DND-41 (cell line): ENCODE measurements at regions not wholly inside any gene's neighbourhood (a gene's known extent, or its start where the extent isn't known, plus 50 kb on each side); places are given as distances from the start of the nearest gene placed in this dataset.

Experiments
- ATAC-seq: fragments of 200-7000 bp; cut with Tn5 transposase; 3 replicates; pipeline ENCODE4 v1.9.1; 2021; ENCODE audit warnings: low read depth; ENCODE audit not compliant: insufficient read depth
- DNase-seq: peaks from one replicate; pipeline ENCODE4 v3.0.0-alpha.2; 2020
- H2AFZ ChIP-seq: 2 replicates; pipeline ENCODE4 v1.6.0; 2012; ENCODE audit warnings: low read depth, low read length
- H3K27ac ChIP-seq: 2 replicates; pipeline ENCODE4 v1.5.1; 2012; ENCODE audit warnings: low read length, inconsistent platforms
- H3K27me3 ChIP-seq: fragments of 200-600 bp; sonication (generic); 2 replicates; pipeline ENCODE4 v1.6.0; 2012; ENCODE audit warnings: low read length, mild to moderate bottlenecking, inconsistent platforms; ENCODE audit not compliant: insufficient read depth, poor library complexity
- H3K36me3 ChIP-seq: 2 replicates; pipeline ENCODE4 v1.5.1; 2012; ENCODE audit warnings: low read length, inconsistent platforms; ENCODE audit not compliant: insufficient read depth
- H3K4me1 ChIP-seq: 2 replicates; pipeline ENCODE4 v1.5.1; 2012; ENCODE audit warnings: mild to moderate bottlenecking, low read length; ENCODE audit not compliant: insufficient read depth
- H3K4me2 ChIP-seq: 2 replicates; pipeline ENCODE4 v1.6.0; 2012; ENCODE audit warnings: mild to moderate bottlenecking, moderate library complexity, low read length, inconsistent platforms; ENCODE audit not compliant: insufficient read depth
- H3K4me3 ChIP-seq, 2 experiments: fragments of 200-600 bp in 1 of 2; shearing (Covaris generic) in 1 of 2; 2 replicates each; pipeline ENCODE4 v1.5.1; 2012 to 2016; ENCODE audit warnings: inconsistent platforms in 2 of 2, low read length in 2 of 2, mild to moderate bottlenecking in 2 of 2, low read depth in 1 of 2, moderate library complexity in 1 of 2
- H3K79me2 ChIP-seq: 2 replicates; pipeline ENCODE4 v1.6.0; 2012; ENCODE audit warnings: low read length, inconsistent platforms; ENCODE audit not compliant: insufficient read depth
- H3K9ac ChIP-seq: 2 replicates; pipeline ENCODE4 v1.6.0; 2012; ENCODE audit warnings: low read depth, mild to moderate bottlenecking, inconsistent platforms, low read length, moderate library complexity
- H3K9me3 ChIP-seq: 2 replicates; pipeline ENCODE4 v1.5.1; 2012; ENCODE audit warnings: low read length, moderate library complexity, mild to moderate bottlenecking, inconsistent platforms; ENCODE audit not compliant: insufficient read depth, severe bottlenecking
- H4K20me1 ChIP-seq: 2 replicates; pipeline ENCODE4 v1.6.0; 2012; ENCODE audit warnings: low read length; ENCODE audit not compliant: insufficient read depth
- EZH2 ChIP-seq: IDR thresholded peaks from 3 replicates; pipeline ENCODE4 v1.6.1; 2012; ENCODE audit warnings: borderline replicate concordance, low read depth, mild to moderate bottlenecking, moderate library complexity, low read length, inconsistent platforms; ENCODE audit not compliant: severe bottlenecking
- TF ChIP-seq, protein P1 (sequence below): IDR thresholded peaks from 2 replicates; pipeline ENCODE4 v1.5.1; 2012; ENCODE audit warnings: borderline replicate concordance, low read length, moderate library complexity, mild to moderate bottlenecking; ENCODE audit not compliant: poor library complexity, severe bottlenecking; ENCODE audit errors: extremely low read depth

DNA sequence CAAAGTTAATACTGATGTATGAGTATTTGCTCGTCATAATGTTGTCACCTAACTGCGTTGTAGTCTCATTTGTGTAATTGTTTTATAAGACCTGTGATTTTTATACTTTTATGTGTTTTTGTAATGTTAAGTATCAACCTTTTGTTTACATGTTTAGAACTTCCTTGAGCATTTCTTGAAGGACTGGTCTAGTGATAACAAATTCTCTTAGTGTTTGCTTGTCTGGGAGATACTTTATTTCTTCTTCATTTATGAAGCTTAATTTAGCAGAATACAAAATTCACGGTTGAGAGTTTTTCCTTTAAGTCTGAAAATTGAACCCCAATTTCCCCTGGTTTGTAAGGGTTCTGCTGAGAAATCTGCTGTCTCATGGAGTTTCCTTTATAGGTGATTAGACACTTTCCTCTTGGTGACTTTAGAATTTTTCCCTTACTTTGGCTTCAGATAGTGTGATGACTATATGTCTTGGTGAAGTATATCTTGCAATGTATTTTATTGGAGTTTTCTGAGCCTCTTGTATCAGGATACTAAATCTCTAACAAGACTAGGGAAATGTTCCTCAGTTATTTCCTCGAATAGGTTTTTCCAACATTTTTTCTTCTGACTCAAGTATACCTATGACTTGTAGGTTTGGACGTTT lies 154.9 kb downstream of the WDR11 start:
- Histone ChIP-seq H3K9me3 (peaks cover 19% of the 10 kb centered on the region), H3K79me2 (no peaks in the 10 kb centered on the region), H3K36me3 (no peaks in the 10 kb centered on the region), H3K4me1 (no peaks in the 10 kb centered on the region), H3K9ac (no peak overlapping the region), H3K4me2 (no peak overlapping the region), H3K27me3 (no peaks in the 10 kb centered on the region), H4K20me1 (no peaks in the 10 kb centered on the region), H3K27ac (no peak overlapping the region), H2AFZ (no peak overlapping the region), H3K4me3 (no peak overlapping the region)
- TF ChIP-seq, protein P1, sequence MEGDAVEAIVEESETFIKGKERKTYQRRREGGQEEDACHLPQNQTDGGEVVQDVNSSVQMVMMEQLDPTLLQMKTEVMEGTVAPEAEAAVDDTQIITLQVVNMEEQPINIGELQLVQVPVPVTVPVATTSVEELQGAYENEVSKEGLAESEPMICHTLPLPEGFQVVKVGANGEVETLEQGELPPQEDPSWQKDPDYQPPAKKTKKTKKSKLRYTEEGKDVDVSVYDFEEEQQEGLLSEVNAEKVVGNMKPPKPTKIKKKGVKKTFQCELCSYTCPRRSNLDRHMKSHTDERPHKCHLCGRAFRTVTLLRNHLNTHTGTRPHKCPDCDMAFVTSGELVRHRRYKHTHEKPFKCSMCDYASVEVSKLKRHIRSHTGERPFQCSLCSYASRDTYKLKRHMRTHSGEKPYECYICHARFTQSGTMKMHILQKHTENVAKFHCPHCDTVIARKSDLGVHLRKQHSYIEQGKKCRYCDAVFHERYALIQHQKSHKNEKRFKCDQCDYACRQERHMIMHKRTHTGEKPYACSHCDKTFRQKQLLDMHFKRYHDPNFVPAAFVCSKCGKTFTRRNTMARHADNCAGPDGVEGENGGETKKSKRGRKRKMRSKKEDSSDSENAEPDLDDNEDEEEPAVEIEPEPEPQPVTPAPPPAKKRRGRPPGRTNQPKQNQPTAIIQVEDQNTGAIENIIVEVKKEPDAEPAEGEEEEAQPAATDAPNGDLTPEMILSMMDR, result no peak
- TF ChIP-seq EZH2, result no peak
- ATAC-seq (no peak), DNase-seq (no peak)

DNA sequence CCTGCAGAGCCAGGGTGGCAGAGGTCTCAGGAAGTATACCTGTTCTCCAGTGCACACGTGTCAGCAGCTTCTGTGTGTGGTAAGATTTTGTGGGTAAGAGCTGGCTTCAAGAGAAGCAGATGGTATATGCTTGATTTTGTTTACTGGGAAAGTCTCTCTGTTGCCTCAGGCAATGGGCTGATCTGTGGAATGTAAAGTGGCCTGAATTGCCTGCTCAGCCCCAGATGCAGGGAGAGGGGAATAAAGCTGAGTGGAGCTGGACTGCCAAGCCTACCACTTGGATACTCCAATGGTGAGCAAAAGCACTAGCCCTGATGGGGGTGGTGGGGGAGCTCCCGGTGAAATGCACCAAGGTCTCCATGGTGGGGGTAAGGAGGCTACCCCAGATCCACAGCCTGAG lies 156.1 kb downstream of the WDR11 start:
- H4K20me1 ChIP-seq, result no peaks in the 10 kb centered on the region
- no peak overlapping the region for H3K4me2 ChIP-seq
- no peak overlapping the region for H3K9ac ChIP-seq
- DNase-seq (no peak), ATAC-seq (no peak)
- H3K27ac ChIP-seq, result no peak overlapping the region
- no peaks in the 10 kb centered on the region for H3K27me3 ChIP-seq
- TF ChIP-seq, protein P1, result no peak
- no peak for TF ChIP-seq EZH2
- H3K4me1 ChIP-seq, result no peaks in the 10 kb centered on the region
- H2AFZ ChIP-seq, result no peak overlapping the region
- no peaks in the 10 kb centered on the region for H3K36me3 ChIP-seq
- no peaks in the 10 kb centered on the region for H3K79me2 ChIP-seq
- peaks cover 19% of the 10 kb centered on the region for H3K9me3 ChIP-seq
- no peak overlapping the region for H3K4me3 ChIP-seq

DNA sequence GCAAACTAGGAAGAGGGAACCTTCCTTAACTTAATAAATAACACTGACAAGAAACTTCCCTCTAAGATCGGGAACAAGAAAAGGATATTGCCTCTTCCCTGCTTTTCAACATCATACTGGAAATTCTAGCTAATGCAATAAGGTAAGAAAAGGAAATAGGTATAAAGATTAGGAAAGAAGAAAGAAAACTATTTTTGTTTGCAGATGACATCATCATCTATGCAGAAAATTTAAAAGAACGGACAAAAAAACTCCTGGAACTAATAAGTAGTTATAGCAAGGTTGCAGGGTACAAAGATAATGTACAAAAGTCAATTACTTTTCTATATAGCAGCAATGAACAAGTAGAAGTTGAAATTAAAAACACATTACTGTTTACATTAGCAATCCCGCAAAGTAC lies 164.8 kb downstream of the WDR11 start:
- Histone ChIP-seq H3K27ac (no peak overlapping the region), H4K20me1 (no peaks in the 10 kb centered on the region), H3K27me3 (no peaks in the 10 kb centered on the region), H3K4me3 (no peak overlapping the region), H3K4me2 (no peak overlapping the region), H3K4me1 (no peaks in the 10 kb centered on the region), H3K9me3 (no peaks in the 10 kb centered on the region), H3K9ac (no peak overlapping the region), H3K36me3 (no peaks in the 10 kb centered on the region), H2AFZ (no peak overlapping the region), H3K79me2 (no peaks in the 10 kb centered on the region)
- DNase-seq (no peak), ATAC-seq (no peak)
- TF ChIP-seq, protein P1, result no peak
- no peak for TF ChIP-seq EZH2
